ENCODE measurements at regions not wholly inside any gene's neighbourhood (a gene's known extent, or its start where the extent isn't known, plus 50 kb on each side); places are given as distances from the start of the nearest gene placed in this dataset.

- TF ChIP-seq CTCF (IDR thresholded peaks at IDR 0.05) (no peak), EZH2 (IDR thresholded peaks at IDR 0.05) (no peak)
Observed at GRCh38 chr12:132409495-132410295, 80.3 kb upstream of the FBRSL1 start.
